ENCODE measurements at regions not wholly inside any gene's neighbourhood (a gene's known extent, or its start where the extent isn't known, plus 50 kb on each side); places are given as distances from the start of the nearest gene placed in this dataset.

GRCh38 chr9:135016037-135016640 lies 71.3 kb upstream of the OLFM1 start:
- no peak for DNase-seq
- H3K36me3 ChIP-seq (replicated peaks in 1 of 2), result no peaks in the 10 kb centered on the region
- WGBS, 4 donors, result 75 to 79% (median 77%) methylated on average over 14 of the region's 14 CpGs
- no peak overlapping the region for H3K4me3 ChIP-seq
- intact Hi-C loops (cut with DNase I), result no loop called here
- TF ChIP-seq CTCF (IDR thresholded peaks at IDR 0.05) (no peak), POLR2A (IDR thresholded peaks at IDR 0.05) (no peak)
- H3K27ac ChIP-seq, result no peak overlapping the region
- no peaks in the 10 kb centered on the region for H3K27me3 ChIP-seq
- H3K4me1 ChIP-seq (replicated peaks in 1 of 2), result no peaks in the 10 kb centered on the region
- H3K9me3 ChIP-seq (replicated peaks in 1 of 3), result no peaks in the 10 kb centered on the region

GRCh38 chr9:135016876-135017275 lies 70.6 kb upstream of the OLFM1 start:
- intact Hi-C loops (cut with DNase I), result no loop called here
- H3K4me1 ChIP-seq (replicated peaks in 1 of 2), result no peaks in the 10 kb centered on the region
- DNase-seq, result no peak
- H3K9me3 ChIP-seq (replicated peaks in 1 of 3), result no peaks in the 10 kb centered on the region
- no peaks in the 10 kb centered on the region for H3K27me3 ChIP-seq
- WGBS, 4 donors, result 83 to 91% (median 86%) methylated on average over 7 to 10 of the region's 10 CpGs
- no peak for TF ChIP-seq CTCF (IDR thresholded peaks at IDR 0.05)
- no peak for TF ChIP-seq POLR2A (IDR thresholded peaks at IDR 0.05)
- no peak overlapping the region for H3K27ac ChIP-seq
- H3K36me3 ChIP-seq (replicated peaks in 1 of 2), result no peaks in the 10 kb centered on the region
- no peak overlapping the region for H3K4me3 ChIP-seq

GRCh38 chr9:135017899-135018298 lies 69.6 kb upstream of the OLFM1 start:
- no peaks in the 10 kb centered on the region for H3K27me3 ChIP-seq
- H3K4me3 ChIP-seq, result no peak overlapping the region
- no peaks in the 10 kb centered on the region for H3K9me3 ChIP-seq (replicated peaks in 1 of 3)
- H3K4me1 ChIP-seq (replicated peaks in 1 of 2), result no peaks in the 10 kb centered on the region
- intact Hi-C loops (cut with DNase I), result no loop called here
- DNase-seq, result no peak
- no peaks in the 10 kb centered on the region for H3K36me3 ChIP-seq (replicated peaks in 1 of 2)
- H3K27ac ChIP-seq, result no peak overlapping the region
- TF ChIP-seq POLR2A (IDR thresholded peaks at IDR 0.05), result no peak
- TF ChIP-seq CTCF (IDR thresholded peaks at IDR 0.05), result no peak
- WGBS, 4 donors, result 62 to 84% (median 72%) methylated on average over 4 of the region's 4 CpGs

GRCh38 chr9:135018306-135018915 lies 69.1 kb upstream of the OLFM1 start:
- 84 to 88% (median 85%) methylated on average over 12 to 13 of the region's 13 CpGs for WGBS, 4 donors
- no peak for DNase-seq
- intact Hi-C loops (cut with DNase I), result no loop called here

More at GRCh38 chr9:135018306-135018915, 69.1 kb upstream of the OLFM1 start:
- Histone ChIP-seq H3K27me3 (no peaks in the 10 kb centered on the region), H3K4me3 (no peak overlapping the region), H3K27ac (no peak overlapping the region), H3K9me3 (replicated peaks in 1 of 3) (no peaks in the 10 kb centered on the region), H3K4me1 (replicated peaks in 1 of 2) (no peaks in the 10 kb centered on the region), H3K36me3 (replicated peaks in 1 of 2) (no peaks in the 10 kb centered on the region)
- no peak for TF ChIP-seq POLR2A (IDR thresholded peaks at IDR 0.05)
- no peak for TF ChIP-seq CTCF (IDR thresholded peaks at IDR 0.05)
